MV-4-11 (cell line): ENCODE measurements at regions not wholly inside any gene's neighbourhood (a gene's known extent, or its start where the extent isn't known, plus 50 kb on each side); places are given as distances from the start of the nearest gene placed in this dataset.

Source experiments
- DNase-seq: peaks from one replicate; lab custom pipeline; 2025; lab: John Stamatoyannopoulos, UW

GRCh38 chr2:71277536-71278103 lies 50.7 kb upstream of the PAIP2B start:
- peak; percentile 52 for DNase-seq

GRCh38 chr2:71277147-71277475 lies 50.2 kb upstream of the PAIP2B start:
- DNase-seq = no peak

GRCh38 chr2:71276311-71277146 lies 49.6 kb upstream of the PAIP2B start:
- peak; percentile 81 for DNase-seq
